OCI-LY3 (cell line): ENCODE measurements at regions not wholly inside any gene's neighbourhood (a gene's known extent, or its start where the extent isn't known, plus 50 kb on each side); places are given as distances from the start of the nearest gene placed in this dataset.

ENCODE experiments used
- H2AFZ ChIP-seq: fragments of 200-600, 300-600 bp; shearing (Covaris generic); 2 replicates; pipeline ENCODE4 v1.6.0; 2014; ENCODE audit warnings: antibody characterized with exemption, low read depth, low read length
- H3K27ac ChIP-seq: fragments of 200-600, 300-600 bp; sonication (generic); 2 replicates; pipeline ENCODE4 v1.5.1; 2014; ENCODE audit warnings: mild to moderate bottlenecking, low read length, moderate library complexity, mixed read lengths
- H3K27me3 ChIP-seq: fragments of 200-600, 300-600 bp; sonication (generic); 2 replicates; pipeline ENCODE4 v1.6.1; 2014; ENCODE audit warnings: low read depth, low read length, mixed read lengths
- H3K36me3 ChIP-seq: fragments of 200-600, 300-600 bp; sonication (generic); replicated peaks from 2 replicates; pipeline ENCODE3; 2014; ENCODE audit warnings: low read depth, low read length, mixed read lengths
- H3K4me1 ChIP-seq: fragments of 300-600, 200-600 bp; sonication (generic); 2 replicates; pipeline ENCODE4 v1.6.1; 2014; ENCODE audit warnings: low read length, mixed read lengths
- H3K4me2 ChIP-seq: fragments of 200-600, 300-600 bp; sonication (generic); 2 replicates; pipeline ENCODE4 v1.6.1; 2014; ENCODE audit warnings: low read length, mixed read lengths
- H3K4me3 ChIP-seq: fragments of 300-600, 200-600 bp; sonication (generic); 2 replicates; pipeline ENCODE4 v1.5.1; 2014; ENCODE audit warnings: antibody characterized with exemption, mild to moderate bottlenecking, low read length, moderate library complexity
- H3K79me2 ChIP-seq: fragments of 300-600, 200-600 bp; shearing (Covaris generic); 2 replicates; pipeline ENCODE4 v1.6.1; 2014; ENCODE audit warnings: mild to moderate bottlenecking, low read length, mixed read lengths
- H3K9ac ChIP-seq: fragments of 300-600, 200-600 bp; shearing (Covaris generic); 2 replicates; pipeline ENCODE4 v1.6.0; 2014; ENCODE audit warnings: mild to moderate bottlenecking, low read length, moderate library complexity
- H3K9me3 ChIP-seq: fragments of 200-600, 300-600 bp; shearing (Covaris generic); 2 replicates; pipeline ENCODE4 v1.6.1; 2014; ENCODE audit warnings: low read length, mixed read lengths; ENCODE audit not compliant: insufficient read depth
- H4K20me1 ChIP-seq: fragments of 200-600, 300-600 bp; sonication (generic); 2 replicates; pipeline ENCODE4 v1.6.1; 2016; ENCODE audit warnings: low read length, mixed read lengths; ENCODE audit not compliant: insufficient read depth
- EZH2phosphoT487 ChIP-seq: fragments of 200-600 bp; shearing (Covaris generic); IDR thresholded peaks from 2 replicates; pipeline ENCODE4 v1.6.1; 2018; ENCODE audit warnings: antibody characterized with exemption, mixed run types, low read depth
- TF ChIP-seq, protein P1 (sequence below): fragments of 200-600, 300-600 bp; sonication (generic); IDR thresholded peaks from 2 replicates; pipeline ENCODE4 v1.5.1; 2014; ENCODE audit warnings: antibody characterized with exemption, low read length, low read depth

GRCh38 chr5:74164725-74165235 is 475.7 kb downstream of the ENC1 start:
- no peak overlapping the region for H3K9ac ChIP-seq
- H4K20me1 ChIP-seq, result no peaks in the 10 kb centered on the region
- H3K79me2 ChIP-seq, result no peaks in the 10 kb centered on the region
- no peak overlapping the region for H3K4me3 ChIP-seq
- no peaks in the 10 kb centered on the region for H3K9me3 ChIP-seq
- no peaks in the 10 kb centered on the region for H3K36me3 ChIP-seq
- H3K4me2 ChIP-seq, result no peak overlapping the region
- no peaks in the 10 kb centered on the region for H3K27me3 ChIP-seq
- H3K27ac ChIP-seq, result no peak overlapping the region
- H2AFZ ChIP-seq, result no peak overlapping the region
- TF ChIP-seq, protein P1, sequence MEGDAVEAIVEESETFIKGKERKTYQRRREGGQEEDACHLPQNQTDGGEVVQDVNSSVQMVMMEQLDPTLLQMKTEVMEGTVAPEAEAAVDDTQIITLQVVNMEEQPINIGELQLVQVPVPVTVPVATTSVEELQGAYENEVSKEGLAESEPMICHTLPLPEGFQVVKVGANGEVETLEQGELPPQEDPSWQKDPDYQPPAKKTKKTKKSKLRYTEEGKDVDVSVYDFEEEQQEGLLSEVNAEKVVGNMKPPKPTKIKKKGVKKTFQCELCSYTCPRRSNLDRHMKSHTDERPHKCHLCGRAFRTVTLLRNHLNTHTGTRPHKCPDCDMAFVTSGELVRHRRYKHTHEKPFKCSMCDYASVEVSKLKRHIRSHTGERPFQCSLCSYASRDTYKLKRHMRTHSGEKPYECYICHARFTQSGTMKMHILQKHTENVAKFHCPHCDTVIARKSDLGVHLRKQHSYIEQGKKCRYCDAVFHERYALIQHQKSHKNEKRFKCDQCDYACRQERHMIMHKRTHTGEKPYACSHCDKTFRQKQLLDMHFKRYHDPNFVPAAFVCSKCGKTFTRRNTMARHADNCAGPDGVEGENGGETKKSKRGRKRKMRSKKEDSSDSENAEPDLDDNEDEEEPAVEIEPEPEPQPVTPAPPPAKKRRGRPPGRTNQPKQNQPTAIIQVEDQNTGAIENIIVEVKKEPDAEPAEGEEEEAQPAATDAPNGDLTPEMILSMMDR, result no peak
- TF ChIP-seq EZH2phosphoT487, result no peak
- no peaks in the 10 kb centered on the region for H3K4me1 ChIP-seq

- Histone ChIP-seq H3K9ac (no peak overlapping the region), H3K27ac (no peak overlapping the region), H3K4me3 (no peak overlapping the region), H3K9me3 (no peaks in the 10 kb centered on the region), H3K4me1 (no peaks in the 10 kb centered on the region), H3K79me2 (no peaks in the 10 kb centered on the region), H3K36me3 (no peaks in the 10 kb centered on the region), H2AFZ (no peak overlapping the region), H3K4me2 (no peak overlapping the region), H4K20me1 (no peaks in the 10 kb centered on the region), H3K27me3 (no peaks in the 10 kb centered on the region)
- TF ChIP-seq EZH2phosphoT487, result no peak
- TF ChIP-seq, protein P1, result no peak
Observed at GRCh38 chr5:74162524-74162923, 478.0 kb downstream of the ENC1 start.

DNA sequence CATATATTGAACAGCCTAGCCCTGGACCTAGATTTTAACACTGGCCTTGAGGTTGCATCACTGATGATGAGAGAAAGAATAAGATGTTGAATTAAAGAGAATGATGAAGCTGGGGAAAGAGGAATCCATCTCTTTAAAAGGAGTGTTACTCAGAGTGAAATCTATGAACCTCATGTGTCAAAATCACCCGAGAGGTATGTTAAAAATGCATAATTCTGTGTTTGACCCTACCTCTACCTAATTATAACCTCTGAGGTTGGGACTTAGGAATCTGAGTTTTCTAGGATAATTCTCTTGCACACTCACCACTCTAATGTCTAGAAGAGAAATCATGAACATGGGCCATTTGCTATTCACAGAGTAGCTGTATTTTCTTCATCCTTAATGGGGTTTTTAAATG is 479.4 kb downstream of the ENC1 start:
- H4K20me1 ChIP-seq, result no peaks in the 10 kb centered on the region
- no peak overlapping the region for H3K4me3 ChIP-seq
- H3K4me2 ChIP-seq, result no peak overlapping the region
- H3K79me2 ChIP-seq, result no peaks in the 10 kb centered on the region
- no peak overlapping the region for H3K27ac ChIP-seq
- H3K9me3 ChIP-seq, result no peaks in the 10 kb centered on the region
- H3K27me3 ChIP-seq, result no peaks in the 10 kb centered on the region
- no peaks in the 10 kb centered on the region for H3K36me3 ChIP-seq
- H2AFZ ChIP-seq, result no peak overlapping the region
- TF ChIP-seq, protein P1, result no peak
- no peak for TF ChIP-seq EZH2phosphoT487
- H3K4me1 ChIP-seq, result no peaks in the 10 kb centered on the region
- H3K9ac ChIP-seq, result no peak overlapping the region

GRCh38 chr5:74156728-74157383 is 483.7 kb downstream of the ENC1 start:
- Histone ChIP-seq H3K27ac (no peak overlapping the region), H3K36me3 (no peaks in the 10 kb centered on the region), H3K9me3 (no peaks in the 10 kb centered on the region), H3K79me2 (no peaks in the 10 kb centered on the region), H2AFZ (no peak overlapping the region), H3K27me3 (no peaks in the 10 kb centered on the region), H4K20me1 (no peaks in the 10 kb centered on the region), H3K4me3 (no peak overlapping the region), H3K4me2 (no peak overlapping the region), H3K4me1 (no peaks in the 10 kb centered on the region), H3K9ac (no peak overlapping the region)
- TF ChIP-seq, protein P1, result no peak
- no peak for TF ChIP-seq EZH2phosphoT487
